Fibroblast of lung (primary cell): ENCODE measurements at regions not wholly inside any gene's neighbourhood (a gene's known extent, or its start where the extent isn't known, plus 50 kb on each side); places are given as distances from the start of the nearest gene placed in this dataset.

Experiments
- EZH2 ChIP-seq: IDR thresholded peaks from 2 replicates; pipeline ENCODE4 v1.5.1; 2012; ENCODE audit warnings: low read length, control low read depth, mild to moderate bottlenecking; ENCODE audit errors: missing control alignments
- TF ChIP-seq, protein P1 (sequence below), 2 donors: IDR thresholded peaks in 1 of 2; conservative IDR thresholded peaks in 1 of 2; 1 replicate in 1 of 2; 2 replicates in 1 of 2; pipeline ENCODE4 v1.5.1; 2011 to 2012; ENCODE audit warnings: low read length in 2 of 2, control low read depth in 1 of 2, inconsistent platforms in 1 of 2, low read depth in 1 of 2, mild to moderate bottlenecking in 1 of 2

GRCh38 chr3:31462050-31462569 lies 70.6 kb upstream of the STT3B start:
- TF ChIP-seq, protein P1, sequence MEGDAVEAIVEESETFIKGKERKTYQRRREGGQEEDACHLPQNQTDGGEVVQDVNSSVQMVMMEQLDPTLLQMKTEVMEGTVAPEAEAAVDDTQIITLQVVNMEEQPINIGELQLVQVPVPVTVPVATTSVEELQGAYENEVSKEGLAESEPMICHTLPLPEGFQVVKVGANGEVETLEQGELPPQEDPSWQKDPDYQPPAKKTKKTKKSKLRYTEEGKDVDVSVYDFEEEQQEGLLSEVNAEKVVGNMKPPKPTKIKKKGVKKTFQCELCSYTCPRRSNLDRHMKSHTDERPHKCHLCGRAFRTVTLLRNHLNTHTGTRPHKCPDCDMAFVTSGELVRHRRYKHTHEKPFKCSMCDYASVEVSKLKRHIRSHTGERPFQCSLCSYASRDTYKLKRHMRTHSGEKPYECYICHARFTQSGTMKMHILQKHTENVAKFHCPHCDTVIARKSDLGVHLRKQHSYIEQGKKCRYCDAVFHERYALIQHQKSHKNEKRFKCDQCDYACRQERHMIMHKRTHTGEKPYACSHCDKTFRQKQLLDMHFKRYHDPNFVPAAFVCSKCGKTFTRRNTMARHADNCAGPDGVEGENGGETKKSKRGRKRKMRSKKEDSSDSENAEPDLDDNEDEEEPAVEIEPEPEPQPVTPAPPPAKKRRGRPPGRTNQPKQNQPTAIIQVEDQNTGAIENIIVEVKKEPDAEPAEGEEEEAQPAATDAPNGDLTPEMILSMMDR (conservative IDR thresholded peaks at IDR 0.05 in 1 of 2, IDR thresholded peaks at IDR 0.05 in 1 of 2; ENCODE audit: low read depth in 1 of 2, low read length in 2 of 2) = no peak
- no peak for TF ChIP-seq EZH2
